Hepatocyte (in vitro differentiated cells): ENCODE measurements at regions not wholly inside any gene's neighbourhood (a gene's known extent, or its start where the extent isn't known, plus 50 kb on each side); places are given as distances from the start of the nearest gene placed in this dataset.

ENCODE experiments used
- DNase-seq: peaks from one replicate; pipeline ENCODE4 v3.0.0-alpha.2; 2016; ENCODE audit warnings: low spot score
- H2AFZ ChIP-seq: fragments of 200-600 bp; sonication (generic); 2 replicates; pipeline ENCODE4 v1.6.0; 2016; ENCODE audit warnings: antibody characterized with exemption, mild to moderate bottlenecking
- H3K27ac ChIP-seq: fragments of 200-600 bp; sonication (generic); 2 replicates; pipeline ENCODE4 v1.5.1; 2016; ENCODE audit warnings: mild to moderate bottlenecking
- H3K27me3 ChIP-seq: fragments of 200-600 bp; sonication (generic); 2 replicates; pipeline ENCODE4 v1.6.1; 2016
- H3K36me3 ChIP-seq: fragments of 200-600 bp; sonication (generic); replicated peaks from 2 replicates; pipeline ENCODE4 v1.5.1; 2016; ENCODE audit warnings: low read depth; ENCODE audit not compliant: insufficient read depth
- H3K4me1 ChIP-seq: fragments of 200-600 bp; sonication (generic); 2 replicates; pipeline ENCODE4 v1.5.1; 2016; ENCODE audit warnings: mild to moderate bottlenecking, moderate library complexity; ENCODE audit not compliant: insufficient read depth
- H3K4me2 ChIP-seq: fragments of 200-600 bp; sonication (generic); 2 replicates; pipeline ENCODE4 v1.6.0; 2016
- H3K4me3 ChIP-seq: fragments of 200-600 bp; sonication (generic); 2 replicates; pipeline ENCODE4 v1.5.1; 2016; ENCODE audit warnings: mild to moderate bottlenecking
- H3K79me2 ChIP-seq: fragments of 200-600 bp; sonication (generic); 2 replicates; pipeline ENCODE4 v1.6.0; 2017; ENCODE audit warnings: mild to moderate bottlenecking
- H3K9me2 ChIP-seq: fragments of 200-600 bp; sonication (generic); replicated peaks from 2 replicates; pipeline ENCODE4 v1.6.0; 2017; ENCODE audit warnings: mild to moderate bottlenecking; ENCODE audit not compliant: insufficient read depth
- H3K9me3 ChIP-seq: fragments of 200-600 bp; sonication (generic); 2 replicates; pipeline ENCODE4 v1.5.1; 2016; ENCODE audit warnings: low read depth, mild to moderate bottlenecking
- H4K20me1 ChIP-seq: fragments of 200-600 bp; sonication (generic); 2 replicates; pipeline ENCODE4 v1.6.0; 2016; ENCODE audit warnings: mild to moderate bottlenecking; ENCODE audit not compliant: insufficient read depth, poor library complexity, severe bottlenecking
- EZH2 ChIP-seq: fragments of 200-600 bp; sonication (generic); IDR thresholded peaks from 2 replicates; pipeline ENCODE4 v1.6.1; 2016; ENCODE audit warnings: antibody characterized with exemption, mild to moderate bottlenecking, borderline replicate concordance
- EZH2phosphoT487 ChIP-seq: fragments of 200-600 bp; sonication (generic); IDR thresholded peaks from one replicate; pipeline ENCODE4 v1.6.1; 2018; ENCODE audit warnings: antibody characterized with exemption, mild to moderate bottlenecking, low read depth, moderate library complexity; ENCODE audit not compliant: unreplicated experiment, severe bottlenecking
- WGBS: methylation state at CpG from one replicate; pipeline ENCODE4 v1.1.6; 2016; ENCODE audit warnings: low lambda C conversion rate; ENCODE audit errors: missing lambda C conversion rate; 5-methylcytosine and 5-hydroxymethylcytosine counted together
- TF ChIP-seq, protein P1 (sequence below): fragments of 200-600 bp; sonication (generic); IDR thresholded peaks from 2 replicates; pipeline ENCODE4 v1.5.1; 2016; ENCODE audit warnings: antibody characterized with exemption, mild to moderate bottlenecking; ENCODE audit not compliant: poor library complexity

GRCh38 chr20:23296841-23297701, 53.5 kb upstream of the NXT1 start:
- Histone ChIP-seq H2AFZ (no peak overlapping the region), H3K36me3 (no peaks in the 10 kb centered on the region), H3K79me2 (no peaks in the 10 kb centered on the region), H3K27me3 (no peaks in the 10 kb centered on the region), H3K27ac (peak overlapping the region; percentile 80), H3K4me2 (peak overlapping the region; percentile 40), H3K9me2 (no peaks in the 10 kb centered on the region), H3K4me1 (peaks cover 16% of the 10 kb centered on the region), H3K4me3 (no peak overlapping the region), H3K9me3 (no peaks in the 10 kb centered on the region), H4K20me1 (no peaks in the 10 kb centered on the region)
- TF ChIP-seq EZH2, result no peak
- TF ChIP-seq, protein P1, sequence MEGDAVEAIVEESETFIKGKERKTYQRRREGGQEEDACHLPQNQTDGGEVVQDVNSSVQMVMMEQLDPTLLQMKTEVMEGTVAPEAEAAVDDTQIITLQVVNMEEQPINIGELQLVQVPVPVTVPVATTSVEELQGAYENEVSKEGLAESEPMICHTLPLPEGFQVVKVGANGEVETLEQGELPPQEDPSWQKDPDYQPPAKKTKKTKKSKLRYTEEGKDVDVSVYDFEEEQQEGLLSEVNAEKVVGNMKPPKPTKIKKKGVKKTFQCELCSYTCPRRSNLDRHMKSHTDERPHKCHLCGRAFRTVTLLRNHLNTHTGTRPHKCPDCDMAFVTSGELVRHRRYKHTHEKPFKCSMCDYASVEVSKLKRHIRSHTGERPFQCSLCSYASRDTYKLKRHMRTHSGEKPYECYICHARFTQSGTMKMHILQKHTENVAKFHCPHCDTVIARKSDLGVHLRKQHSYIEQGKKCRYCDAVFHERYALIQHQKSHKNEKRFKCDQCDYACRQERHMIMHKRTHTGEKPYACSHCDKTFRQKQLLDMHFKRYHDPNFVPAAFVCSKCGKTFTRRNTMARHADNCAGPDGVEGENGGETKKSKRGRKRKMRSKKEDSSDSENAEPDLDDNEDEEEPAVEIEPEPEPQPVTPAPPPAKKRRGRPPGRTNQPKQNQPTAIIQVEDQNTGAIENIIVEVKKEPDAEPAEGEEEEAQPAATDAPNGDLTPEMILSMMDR, result no peak
- no peak for TF ChIP-seq EZH2phosphoT487
- DNase-seq, result peak; percentile 37
- WGBS, result 47% methylated on average over 17 of the region's 17 CpGs

GRCh38 chr20:23295934-23296333, 54.7 kb upstream of the NXT1 start:
- H3K4me3 ChIP-seq, result no peak overlapping the region
- no peaks in the 10 kb centered on the region for H3K9me3 ChIP-seq
- no peak overlapping the region for H2AFZ ChIP-seq
- H3K27ac ChIP-seq, result no peak overlapping the region
- no peaks in the 10 kb centered on the region for H3K9me2 ChIP-seq
- no peaks in the 10 kb centered on the region for H3K36me3 ChIP-seq
- no peak overlapping the region for H3K4me2 ChIP-seq
- H3K27me3 ChIP-seq, result no peaks in the 10 kb centered on the region
- H4K20me1 ChIP-seq, result no peaks in the 10 kb centered on the region
- WGBS, result 78% methylated on average over 5 of the region's 5 CpGs
- DNase-seq, result no peak
- no peak for TF ChIP-seq EZH2
- no peak for TF ChIP-seq EZH2phosphoT487
- TF ChIP-seq, protein P1, result no peak
- peaks cover 16% of the 10 kb centered on the region for H3K4me1 ChIP-seq
- no peaks in the 10 kb centered on the region for H3K79me2 ChIP-seq

- DNase-seq, result no peak
- Histone ChIP-seq H3K27me3 (no peaks in the 10 kb centered on the region), H3K4me3 (no peak overlapping the region), H3K79me2 (no peaks in the 10 kb centered on the region), H3K4me1 (peaks cover 16% of the 10 kb centered on the region), H3K9me2 (no peaks in the 10 kb centered on the region), H3K36me3 (no peaks in the 10 kb centered on the region), H3K9me3 (no peaks in the 10 kb centered on the region), H4K20me1 (no peaks in the 10 kb centered on the region), H2AFZ (no peak overlapping the region), H3K4me2 (no peak overlapping the region), H3K27ac (no peak overlapping the region)
- TF ChIP-seq EZH2phosphoT487, result no peak
- no peak for TF ChIP-seq EZH2
- TF ChIP-seq, protein P1, result no peak
- 95% methylated on average over 10 of the region's 10 CpGs for WGBS
Observed at GRCh38 chr20:23294671-23295070, 55.9 kb upstream of the NXT1 start.
